SH-SY5Y (cell line): ENCODE measurements at regions not wholly inside any gene's neighbourhood (a gene's known extent, or its start where the extent isn't known, plus 50 kb on each side); places are given as distances from the start of the nearest gene placed in this dataset.

ENCODE experiments used
- GATA2 ChIP-seq: IDR thresholded peaks from 2 replicates; pipeline ENCODE4 v1.6.1; 2011; ENCODE audit warnings: mild to moderate bottlenecking, low read depth, low read length
- GATA3 ChIP-seq: IDR thresholded peaks from 2 replicates; pipeline ENCODE4 v1.6.1; 2011; ENCODE audit warnings: low read depth, mild to moderate bottlenecking, low read length, moderate library complexity

DNA sequence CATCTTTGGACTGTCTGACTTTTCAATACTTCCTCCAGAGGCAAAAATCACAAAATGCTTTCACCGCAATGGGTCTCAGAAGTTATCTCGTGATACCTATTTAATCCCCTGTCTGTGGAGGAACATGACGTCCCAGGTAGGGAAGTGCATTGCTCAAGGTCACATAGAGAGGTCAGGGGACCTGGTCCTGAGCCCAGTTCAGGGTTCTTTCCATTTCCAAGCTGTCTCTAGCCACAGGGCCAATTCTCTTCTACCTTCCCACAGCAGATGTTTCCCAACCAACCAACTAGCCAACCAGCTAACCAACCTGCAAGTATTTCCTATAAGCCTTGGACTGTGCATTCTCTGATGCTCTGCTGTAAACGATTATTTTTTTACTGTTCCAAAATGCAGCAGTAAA lies 122.2 kb upstream of the DLG1 start:
- no peak for TF ChIP-seq GATA2
- TF ChIP-seq GATA3: no peak
